GM18861 (cell line): ENCODE measurements at regions not wholly inside any gene's neighbourhood (a gene's known extent, or its start where the extent isn't known, plus 50 kb on each side); places are given as distances from the start of the nearest gene placed in this dataset.

ENCODE experiments used
- ATAC-seq: cut with Tn5 transposase; IDR thresholded peaks from one replicate; pipeline ENCODE4 v1.9.1; 2021; ENCODE audit not compliant: unreplicated experiment

DNA sequence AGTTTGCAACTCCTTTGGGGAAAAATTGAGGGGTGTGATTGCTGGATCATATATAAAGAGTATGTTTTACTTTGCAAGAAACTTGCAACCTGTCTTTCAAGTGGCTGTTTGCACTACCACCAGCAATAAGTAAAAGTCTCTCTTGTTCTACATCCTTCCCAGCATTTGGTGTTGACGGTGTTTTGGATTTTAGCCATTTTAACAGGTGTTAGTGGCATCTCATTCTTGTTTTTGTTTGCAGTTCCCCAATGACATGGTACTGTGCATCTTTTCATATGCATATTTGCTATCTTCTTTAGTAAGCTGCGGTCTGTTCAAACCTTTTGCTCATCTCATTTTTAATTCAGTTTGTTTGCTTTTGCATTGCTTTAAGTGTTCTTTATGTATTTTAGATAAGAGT lies 535.5 kb downstream of the LRRIQ3 start:
- no peak for ATAC-seq

DNA sequence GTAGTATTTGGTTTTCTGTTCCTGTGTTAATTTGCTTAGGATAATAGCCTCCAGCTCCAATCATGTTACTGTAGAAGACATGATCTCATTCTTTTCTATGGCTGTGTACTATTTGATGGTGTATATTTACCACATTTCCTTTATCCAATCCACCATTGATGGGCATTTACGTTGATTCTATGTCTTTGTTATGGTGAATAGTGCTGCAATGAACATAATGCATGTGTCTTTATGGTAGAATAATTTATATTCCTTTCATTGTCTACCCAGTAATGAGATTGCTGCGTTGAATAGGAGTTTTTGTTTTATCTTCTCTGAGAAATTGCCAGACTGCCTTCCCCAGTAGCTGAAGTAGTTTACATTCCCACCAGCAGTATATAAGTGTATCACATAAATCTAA lies 538.8 kb downstream of the LRRIQ3 start:
- ATAC-seq: no peak

GRCh38 chr1:73654714-73655113 lies 543.3 kb downstream of the LRRIQ3 start:
- no peak for ATAC-seq

DNA sequence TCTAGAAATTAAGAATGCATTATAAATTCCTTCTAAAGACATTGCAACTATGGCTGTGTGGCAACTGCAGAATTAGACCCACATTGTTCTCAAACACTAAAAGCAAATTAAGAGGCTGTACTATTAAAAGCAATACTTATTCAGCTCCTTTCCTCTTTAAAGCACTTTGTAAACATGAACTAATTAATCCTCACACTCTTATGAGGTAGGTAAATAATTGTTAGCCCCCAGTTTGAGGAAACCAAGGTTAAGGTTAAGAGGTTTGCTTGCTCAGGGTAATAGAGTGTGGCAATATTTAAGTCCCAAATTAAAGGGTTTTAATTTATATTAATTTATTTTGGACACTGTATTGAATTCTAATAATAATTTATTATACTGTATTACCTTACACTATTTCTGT lies 553.8 kb downstream of the LRRIQ3 start:
- no peak for ATAC-seq

- no peak for ATAC-seq
Measured at GRCh38 chr1:73639494-73639893, 558.5 kb downstream of the LRRIQ3 start.

DNA sequence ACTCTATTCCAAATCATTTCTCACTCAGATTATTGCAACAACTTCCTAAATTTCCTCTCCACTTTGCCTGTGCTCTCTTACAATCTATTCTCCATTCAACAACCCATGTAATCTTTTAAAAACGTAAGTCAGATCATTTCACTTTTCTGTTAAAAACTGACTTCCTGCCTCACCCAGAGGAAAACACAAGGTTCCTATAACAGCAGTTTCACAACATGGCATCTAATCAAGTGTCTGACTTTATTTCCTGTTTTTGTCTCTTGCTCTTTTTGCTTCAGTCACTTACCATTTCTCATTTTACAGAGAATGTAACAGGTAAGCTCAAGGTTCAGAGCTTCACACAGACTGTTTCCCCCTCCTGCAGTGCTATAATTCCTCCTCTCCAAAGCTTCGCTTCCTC lies 560.7 kb downstream of the LRRIQ3 start:
- no peak for ATAC-seq

GRCh38 chr1:73635021-73635420 lies 563.0 kb downstream of the LRRIQ3 start:
- no peak for ATAC-seq

- ATAC-seq: no peak
Measured at GRCh38 chr1:73627723-73628122, 570.3 kb downstream of the LRRIQ3 start.

- ATAC-seq: no peak
Measured at GRCh38 chr1:73626326-73626725, 571.6 kb downstream of the LRRIQ3 start.

DNA sequence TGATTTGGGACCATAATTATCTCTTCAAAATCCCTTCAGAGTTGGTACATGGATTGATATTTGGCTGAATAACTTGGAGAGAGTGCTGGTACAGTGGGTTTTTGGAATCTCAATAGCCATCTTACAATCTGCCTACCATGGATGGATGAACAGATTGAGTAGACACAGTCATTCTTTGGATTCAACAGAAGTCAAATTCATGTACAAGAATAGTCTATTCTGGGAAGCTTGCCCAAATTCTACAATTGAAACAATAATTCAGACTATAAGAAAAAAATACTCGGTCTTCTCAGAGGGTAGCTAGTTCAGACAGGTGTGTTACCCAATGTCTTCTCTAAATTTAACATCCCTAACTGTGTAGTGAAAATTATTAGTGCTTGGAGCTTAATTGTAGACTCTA lies 574.0 kb downstream of the LRRIQ3 start:
- no peak for ATAC-seq

- ATAC-seq: no peak
Measured at GRCh38 chr1:73617145-73617544, 580.8 kb downstream of the LRRIQ3 start.

DNA sequence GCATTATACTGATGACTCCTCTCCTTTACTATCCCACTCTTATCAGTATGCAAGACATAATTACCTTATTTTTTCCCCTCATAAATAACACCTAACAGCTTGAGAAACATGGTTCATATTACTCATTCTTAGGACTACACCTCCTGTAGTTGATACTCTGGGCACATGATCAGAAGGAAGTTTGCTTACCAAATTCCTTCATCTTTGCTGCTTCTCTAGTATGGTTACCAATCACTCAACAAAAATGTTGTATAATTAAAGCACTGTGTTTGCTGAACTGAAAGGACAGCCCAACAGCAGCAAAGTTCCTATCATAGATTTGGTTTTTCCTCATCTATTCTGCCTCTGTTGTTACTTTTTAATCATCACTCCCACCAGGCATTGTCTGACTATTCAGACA lies 586.3 kb downstream of the LRRIQ3 start:
- no peak for ATAC-seq

DNA sequence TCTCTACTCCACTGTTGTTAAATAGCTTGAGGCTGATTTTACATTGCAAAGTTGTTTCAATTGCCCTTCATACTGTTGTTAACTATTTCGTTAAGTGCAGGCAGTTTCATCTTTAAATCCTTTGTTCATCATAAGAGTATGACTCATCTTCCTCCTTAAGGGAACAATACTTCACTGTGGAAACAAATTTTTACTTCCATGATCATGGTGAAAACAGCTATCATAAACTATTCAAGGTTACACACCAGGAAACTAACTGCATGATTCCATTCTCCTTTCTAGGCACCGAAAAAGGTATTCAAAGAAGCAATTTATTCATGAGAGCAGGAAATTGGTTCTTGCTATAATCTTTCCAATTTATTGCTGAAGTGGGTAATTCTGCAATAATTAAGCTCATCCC lies 593.2 kb downstream of the LRRIQ3 start:
- ATAC-seq: no peak

DNA sequence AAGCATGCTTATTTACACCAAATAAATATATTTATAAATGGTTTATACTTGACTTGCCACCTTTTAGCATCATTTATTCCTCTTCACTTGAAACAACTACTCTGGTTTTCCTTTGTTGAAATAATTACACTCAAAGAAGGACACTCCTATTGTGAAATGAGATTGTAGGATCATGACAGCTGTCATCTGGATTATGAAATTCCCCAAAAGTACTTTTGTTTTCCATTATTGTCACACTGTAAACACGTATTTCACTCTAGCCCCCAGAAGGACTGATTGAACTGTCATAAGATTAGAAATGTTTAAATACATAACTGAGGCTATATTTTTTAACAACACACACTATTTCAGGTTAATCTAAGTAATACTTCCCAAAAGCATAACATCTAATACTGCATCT lies 593.8 kb downstream of the LRRIQ3 start:
- no peak for ATAC-seq

DNA sequence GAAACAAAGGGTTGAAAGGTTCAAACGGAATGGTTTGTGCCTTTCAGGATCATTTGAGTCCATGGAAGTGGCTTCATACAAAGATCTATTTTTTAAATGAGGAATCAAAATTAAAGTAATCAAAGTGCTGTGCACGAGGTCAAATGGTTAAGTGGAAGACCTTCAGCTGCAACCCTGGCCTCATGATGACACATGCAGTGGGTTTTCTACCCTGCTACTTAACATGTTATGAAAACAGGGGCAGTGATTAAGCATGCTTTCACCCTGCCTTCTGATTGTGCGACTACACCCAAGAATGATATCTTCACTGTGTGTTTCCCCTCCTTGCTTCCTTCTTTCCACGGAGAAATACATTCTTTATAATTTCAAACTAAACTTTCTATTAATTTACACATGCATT lies 604.2 kb downstream of the LRRIQ3 start:
- no peak for ATAC-seq

- ATAC-seq: no peak
Measured at GRCh38 chr1:73593364-73593763, 604.6 kb downstream of the LRRIQ3 start.

DNA sequence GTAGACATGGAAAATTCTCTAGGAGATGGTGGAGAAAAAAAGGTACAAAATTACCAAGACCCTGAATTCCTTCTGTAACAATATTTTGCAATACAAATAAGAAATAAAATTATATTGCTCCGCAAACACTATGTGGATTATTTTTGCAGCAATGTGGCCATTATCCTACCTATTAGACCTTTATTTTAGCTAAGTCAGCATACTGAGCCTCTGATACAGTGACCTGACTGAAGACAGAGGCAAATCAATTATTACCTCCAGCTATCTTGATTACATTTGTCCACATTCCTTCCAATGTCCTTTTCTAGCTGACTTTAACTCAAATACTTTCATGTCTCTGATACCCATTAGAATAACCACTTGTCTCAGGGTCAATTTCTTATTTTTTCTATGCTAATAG lies 610.9 kb downstream of the LRRIQ3 start:
- ATAC-seq: no peak

DNA sequence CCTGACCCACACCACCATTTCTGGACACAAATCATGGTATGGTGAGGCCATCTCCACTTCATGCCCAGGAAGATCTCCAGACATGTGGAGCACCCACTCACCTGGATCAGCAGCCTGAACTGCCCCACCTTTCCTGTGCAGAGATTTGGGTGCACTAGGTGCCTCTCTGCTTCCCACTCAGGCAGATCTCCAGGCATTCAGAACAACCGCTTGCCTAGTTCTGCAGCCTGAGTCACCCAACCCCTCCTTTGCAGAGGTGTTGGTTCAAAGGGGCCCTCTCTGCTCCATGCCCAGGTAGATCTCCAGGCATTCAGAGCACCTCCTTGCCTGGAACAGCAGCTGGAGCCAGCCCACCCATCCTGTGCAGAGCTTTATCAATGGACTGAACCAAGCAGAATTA lies 620.8 kb downstream of the LRRIQ3 start:
- ATAC-seq: no peak

DNA sequence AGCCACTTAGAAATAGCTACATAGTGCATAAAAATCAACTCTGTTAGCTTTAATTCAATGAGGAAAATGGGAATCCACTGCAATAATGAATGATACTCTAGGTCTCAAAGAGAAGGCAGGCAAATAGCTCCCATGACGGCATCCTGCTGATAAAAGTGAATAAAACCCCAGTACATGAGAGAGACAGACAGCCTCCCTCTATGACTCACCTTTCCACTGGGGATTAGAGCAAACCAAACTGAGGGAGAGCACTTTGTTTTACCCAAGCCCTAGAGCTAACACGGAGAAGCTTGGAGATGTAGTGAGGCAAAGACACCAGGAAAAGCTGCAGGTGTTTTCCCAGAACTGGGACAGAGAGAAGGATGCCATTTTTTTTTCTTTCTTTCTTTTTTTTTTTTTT lies 621.9 kb downstream of the LRRIQ3 start:
- no peak for ATAC-seq

- no peak for ATAC-seq
Measured at GRCh38 chr1:73564294-73564693, 633.7 kb downstream of the LRRIQ3 start.

DNA sequence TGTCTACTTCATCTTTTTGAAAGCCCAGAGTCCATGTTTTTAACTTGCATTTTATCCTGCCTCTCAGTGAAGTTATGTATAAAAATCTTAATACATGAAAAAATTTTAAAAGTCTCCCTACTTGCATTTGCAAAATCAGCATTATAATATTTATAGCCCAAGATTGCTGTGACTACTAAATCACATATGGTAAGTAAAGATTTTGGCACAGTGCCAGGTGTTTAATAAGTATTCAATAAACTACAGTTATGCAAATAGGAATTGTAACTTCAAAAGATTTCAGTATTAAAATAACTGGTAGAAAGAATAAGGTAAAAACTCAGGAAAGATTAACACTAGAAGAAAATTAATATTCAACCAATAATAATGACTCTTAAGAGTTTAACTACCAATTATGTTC lies 641.7 kb downstream of the LRRIQ3 start:
- ATAC-seq: no peak

DNA sequence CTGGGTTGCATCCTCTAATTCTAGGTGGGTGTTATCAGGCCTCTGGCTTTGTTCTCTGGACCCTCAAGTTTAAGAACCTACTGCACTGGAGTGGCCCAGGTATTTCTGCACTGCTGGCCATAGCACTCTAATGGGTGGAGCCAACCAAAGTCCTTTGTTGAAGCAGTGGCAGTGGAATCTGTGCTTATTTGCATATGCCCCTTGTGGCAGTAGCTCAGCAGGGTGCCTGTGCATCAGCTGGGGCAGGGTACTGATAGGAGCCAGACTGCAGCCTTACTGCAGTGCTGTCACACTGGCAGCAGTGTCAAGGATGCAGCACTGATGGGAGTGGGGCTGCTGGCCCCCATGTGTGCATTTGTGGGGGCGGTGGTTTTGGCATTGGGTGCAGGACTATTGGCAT lies 660.6 kb downstream of the LRRIQ3 start:
- no peak for ATAC-seq

GRCh38 chr1:73517603-73518191 lies 680.3 kb downstream of the LRRIQ3 start:
- no peak for ATAC-seq

- no peak for ATAC-seq
Measured at GRCh38 chr1:73516451-73516850, 681.5 kb downstream of the LRRIQ3 start.
